Activated T-cell treated with anti-CD3 and anti-CD28 coated beads for 4 hours (primary cell): ENCODE measurements at regions not wholly inside any gene's neighbourhood (a gene's known extent, or its start where the extent isn't known, plus 50 kb on each side); places are given as distances from the start of the nearest gene placed in this dataset.

ENCODE experiments used
- DNase-seq: peaks from one replicate; pipeline ENCODE4 v3.0.0-alpha.2; 2020

DNA sequence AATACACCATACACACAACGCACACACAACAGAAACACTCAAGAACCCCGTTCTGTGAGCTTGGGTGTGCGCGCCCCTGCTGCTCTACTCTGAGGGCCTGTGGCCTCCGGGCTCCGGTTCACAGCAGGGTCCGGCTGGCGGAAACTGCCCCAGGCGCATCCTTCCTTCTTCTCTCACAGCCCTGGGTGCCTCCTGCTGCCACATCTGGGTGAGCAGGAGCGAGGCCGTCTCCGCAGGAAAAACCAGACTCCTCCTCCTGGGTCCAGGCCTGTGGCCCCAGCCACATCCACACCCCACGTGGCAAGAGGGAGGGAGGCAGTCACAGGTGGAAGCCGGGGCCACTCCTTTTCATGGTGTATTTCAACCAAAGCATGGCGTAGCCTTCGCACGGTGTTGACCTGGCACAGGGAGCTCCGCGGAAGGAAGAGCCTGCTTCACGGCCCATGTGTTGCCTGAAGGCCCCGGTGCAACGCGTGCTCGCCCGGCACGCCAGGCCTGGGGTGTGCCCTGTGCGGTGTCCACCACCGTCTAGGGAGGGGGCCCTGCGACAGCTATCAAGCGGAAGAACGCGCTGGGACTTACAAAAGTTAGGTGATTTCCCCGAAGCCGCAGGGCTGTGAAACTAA is 1502.7 kb downstream of the TBC1D22A start:
- no peak for DNase-seq

DNA sequence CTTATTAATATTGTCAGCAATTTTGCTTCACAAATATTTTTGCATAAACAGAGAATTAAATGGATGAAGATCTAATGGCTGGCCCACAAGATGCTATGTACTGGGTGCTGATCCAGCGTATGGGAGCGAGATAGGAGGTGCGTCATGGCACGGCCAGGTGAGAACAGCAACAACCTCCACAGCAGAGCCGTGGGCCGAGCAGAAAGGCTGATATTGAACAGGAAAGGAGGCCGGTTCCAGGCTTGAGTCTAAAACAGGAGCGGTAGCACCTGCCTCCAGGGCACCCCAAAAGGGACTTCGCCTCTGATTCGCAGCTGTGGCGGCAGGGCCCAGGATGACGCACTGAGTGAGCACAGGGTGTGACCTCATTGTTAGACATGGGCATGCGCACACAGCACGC is 1502.1 kb downstream of the TBC1D22A start:
- no peak for DNase-seq

DNA sequence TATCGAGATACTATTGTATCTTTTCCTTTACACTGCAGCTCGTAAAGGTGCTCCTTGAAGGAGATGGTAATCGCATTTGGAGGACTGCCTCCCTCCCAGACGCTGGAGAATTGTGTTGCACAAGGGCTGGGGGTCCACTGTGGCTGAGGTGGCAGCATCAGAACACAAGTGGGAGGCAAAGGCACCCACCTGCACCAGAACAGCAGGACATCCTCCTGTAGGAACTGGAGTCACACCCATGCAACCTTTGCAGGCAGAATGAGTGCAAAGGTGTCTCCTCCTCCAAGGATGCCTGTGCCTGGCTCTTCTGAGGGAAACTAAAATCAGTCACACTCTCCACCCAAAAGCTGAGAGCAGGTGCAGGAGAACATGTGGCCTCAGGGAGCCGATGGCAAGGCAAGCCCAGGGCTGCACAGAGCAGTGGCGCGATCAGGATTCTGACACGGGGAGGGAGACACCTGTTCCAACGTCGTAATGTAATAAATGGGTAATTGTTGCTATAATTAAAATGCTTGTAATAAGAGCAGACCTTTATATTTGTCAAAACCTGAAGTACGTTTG is 1501.4 kb downstream of the TBC1D22A start:
- DNase-seq = no peak

GRCh38 chr22:48263431-48263765 is 1500.9 kb downstream of the TBC1D22A start:
- DNase-seq = no peak

DNA sequence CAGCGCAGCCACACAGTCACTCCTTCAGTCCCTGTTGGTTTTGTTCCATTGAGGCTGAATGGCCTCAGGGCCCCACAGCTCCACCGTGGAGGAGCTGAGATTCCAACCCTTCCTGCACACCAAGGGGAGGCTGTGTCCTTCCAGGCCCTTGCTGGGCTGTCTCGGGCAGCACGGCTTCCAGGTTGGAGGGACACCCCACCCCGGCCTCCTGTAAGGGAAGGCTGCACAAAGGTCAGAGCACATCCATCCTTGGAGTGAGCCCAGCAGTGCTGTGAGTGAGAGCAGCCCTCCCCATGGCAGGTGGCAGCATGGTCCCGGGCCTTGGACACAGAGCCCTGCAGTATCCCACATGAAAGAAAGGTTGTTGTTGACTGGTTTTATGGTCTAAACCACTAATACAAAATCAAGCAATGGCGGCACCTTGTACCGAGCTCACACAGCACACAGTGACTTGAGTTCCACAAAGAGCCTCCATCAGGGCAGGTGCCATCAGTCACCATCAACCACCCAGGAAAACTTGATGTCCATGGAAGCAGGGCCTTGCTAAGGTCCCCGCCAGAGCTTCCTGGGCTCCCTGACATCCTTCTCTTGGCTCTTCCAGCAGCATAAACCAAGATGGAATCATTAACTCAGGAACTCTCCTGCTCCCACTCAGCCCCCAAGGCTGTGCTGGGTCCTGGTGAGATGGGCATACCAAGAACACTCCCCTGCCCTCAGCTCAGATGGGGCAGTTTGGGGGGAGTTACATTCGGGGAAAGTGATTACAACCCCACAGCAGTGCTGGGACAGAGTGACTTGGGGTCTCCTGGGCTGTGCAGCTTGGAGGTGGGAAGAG is 1500.4 kb downstream of the TBC1D22A start:
- no peak for DNase-seq

GRCh38 chr22:48261706-48262105 is 1499.3 kb downstream of the TBC1D22A start:
- no peak for DNase-seq

GRCh38 chr22:48261048-48261621 is 1498.7 kb downstream of the TBC1D22A start:
- no peak for DNase-seq

DNA sequence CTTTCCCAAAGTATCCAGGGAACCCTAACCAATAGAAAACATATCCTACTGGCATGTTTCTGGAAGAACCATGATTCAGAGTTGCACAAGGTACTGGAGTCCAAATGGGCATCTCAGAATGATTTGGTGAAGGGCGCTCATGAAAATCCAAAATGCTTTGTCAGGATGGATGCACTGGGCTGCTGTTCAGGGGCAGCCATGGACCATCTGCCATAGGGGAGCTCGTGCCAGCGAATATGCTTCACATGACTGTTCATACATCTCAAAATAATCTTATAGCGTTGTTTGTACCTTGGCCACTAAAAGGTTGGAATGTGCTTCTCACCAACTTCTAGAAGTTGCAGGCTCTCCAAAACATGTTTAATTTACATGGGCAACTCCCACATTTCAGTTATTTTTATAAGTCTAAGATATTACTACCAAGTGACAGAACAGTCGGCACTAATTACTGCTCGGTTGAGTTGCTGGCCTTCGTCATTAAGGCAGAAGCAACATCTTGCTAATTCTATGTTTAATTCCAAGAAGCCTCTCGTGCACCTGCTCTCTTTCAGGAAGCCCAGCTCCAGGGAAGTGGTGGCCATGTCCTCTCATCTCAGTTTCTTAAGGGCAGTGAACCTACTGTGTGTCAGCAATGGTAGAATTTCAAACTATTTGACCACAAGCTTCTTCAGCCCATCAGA is 1497.7 kb downstream of the TBC1D22A start:
- no peak for DNase-seq

DNA sequence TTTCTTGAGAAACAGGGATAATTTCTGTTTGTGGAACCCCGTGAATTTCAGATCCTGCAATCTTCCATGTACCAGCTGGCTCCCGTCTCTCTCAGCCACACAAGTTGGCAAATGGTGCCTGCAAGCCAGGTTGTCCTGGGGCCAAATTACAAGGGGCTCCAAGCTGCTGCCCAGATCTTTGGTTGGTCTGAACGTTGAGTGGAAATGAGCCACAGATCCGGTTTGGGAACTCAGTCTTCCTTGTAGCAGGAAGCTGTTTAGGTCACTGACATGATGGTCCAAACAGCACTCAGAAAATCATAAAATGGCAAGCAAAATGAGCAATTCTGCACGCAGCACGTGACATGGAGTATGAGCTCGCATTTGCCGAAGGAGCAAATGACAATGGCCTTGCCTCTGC is 1496.4 kb downstream of the TBC1D22A start:
- no peak for DNase-seq

GRCh38 chr22:48258064-48258701 is 1495.7 kb downstream of the TBC1D22A start:
- no peak for DNase-seq

GRCh38 chr22:48257685-48258055 is 1495.2 kb downstream of the TBC1D22A start:
- no peak for DNase-seq

DNA sequence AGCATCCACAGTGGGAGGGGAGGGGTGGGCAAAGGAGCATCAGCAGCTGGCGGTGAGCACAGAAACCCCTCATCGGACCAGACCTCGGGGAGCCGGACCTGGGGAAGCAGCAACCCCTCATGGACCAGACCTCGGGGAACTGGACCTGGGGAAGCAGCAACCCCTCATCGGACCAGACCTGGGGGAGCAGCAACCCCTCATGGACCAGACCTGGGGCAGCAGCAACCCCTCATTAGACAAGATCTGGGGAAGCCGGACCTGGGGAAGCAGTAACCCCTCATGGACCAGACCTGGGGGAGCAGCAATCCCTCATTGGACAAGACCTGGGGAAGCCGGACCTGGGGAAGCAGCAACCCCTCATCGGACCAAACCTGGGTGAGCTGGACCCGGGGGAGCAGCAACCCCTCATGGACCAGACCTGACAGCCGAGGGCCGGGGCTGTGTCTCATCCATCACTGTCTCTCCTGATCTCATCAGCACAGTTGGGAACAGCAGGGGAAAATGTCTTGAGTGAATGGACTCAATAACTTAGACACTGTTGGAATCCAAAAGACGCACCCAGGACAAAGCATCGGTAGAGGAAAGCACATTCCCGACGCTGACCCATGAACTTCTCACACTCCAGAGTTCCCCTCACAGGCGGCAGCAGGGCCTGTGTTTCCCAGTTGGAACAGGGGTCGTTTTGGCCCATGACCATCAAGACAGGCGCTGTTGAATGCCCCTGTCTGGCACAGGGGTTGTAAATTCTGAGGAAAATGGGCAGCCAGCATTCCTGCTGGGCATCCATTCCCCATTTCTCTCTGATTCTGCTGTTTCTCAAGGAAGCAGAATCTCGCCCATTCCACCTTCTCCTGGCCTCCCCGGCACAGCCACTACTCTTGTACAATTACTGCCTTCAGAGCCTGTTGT is 1494.6 kb downstream of the TBC1D22A start:
- no peak for DNase-seq

- DNase-seq = no peak
These were observed 1493.7 kb downstream of the TBC1D22A start for GRCh38 chr22:48256041-48256739.

GRCh38 chr22:48254311-48254873 is 1491.9 kb downstream of the TBC1D22A start:
- no peak for DNase-seq

- DNase-seq = no peak
These were observed 1491.1 kb downstream of the TBC1D22A start for GRCh38 chr22:48253573-48253972.

GRCh38 chr22:48253136-48253535 is 1490.7 kb downstream of the TBC1D22A start:
- no peak for DNase-seq

DNA sequence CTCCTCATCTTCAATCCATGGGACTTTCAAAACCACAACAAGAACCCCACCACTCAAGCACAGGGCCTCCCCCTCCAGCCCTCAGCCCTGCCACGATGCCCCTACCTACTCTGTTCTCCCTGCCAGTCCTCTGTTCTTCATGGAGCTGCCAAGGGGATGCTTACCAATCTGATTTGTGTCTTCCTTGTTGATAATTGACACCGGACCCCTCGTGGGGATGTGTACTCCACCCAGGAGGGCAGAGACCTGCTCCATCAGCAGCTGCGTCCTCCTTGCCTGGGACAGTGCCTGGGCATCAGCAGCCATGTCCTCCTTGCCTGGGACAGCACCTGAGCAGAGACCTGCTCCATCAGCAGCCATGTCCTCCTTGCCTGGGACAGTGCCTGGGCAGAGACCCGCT is 1489.2 kb downstream of the TBC1D22A start:
- DNase-seq = no peak

GRCh38 chr22:48250937-48251530 is 1488.6 kb downstream of the TBC1D22A start:
- DNase-seq = no peak

- no peak for DNase-seq
These were observed 1487.9 kb downstream of the TBC1D22A start for GRCh38 chr22:48250286-48250895.

- no peak for DNase-seq
These were observed 1487.3 kb downstream of the TBC1D22A start for GRCh38 chr22:48249713-48250268.
